Tibial nerve (tissue), 4 donors: ENCODE measurements at regions not wholly inside any gene's neighbourhood (a gene's known extent, or its start where the extent isn't known, plus 50 kb on each side); places are given as distances from the start of the nearest gene placed in this dataset.

Source experiments
- EP300 ChIP-seq, 2 donors: sonication (generic); formaldehyde crosslinking; IDR thresholded peaks; one replicate each; pipeline ENCODE4 v1.6.1; 2017; ENCODE audit warnings: antibody characterized with exemption in 2 of 2, mild to moderate bottlenecking in 1 of 2
- POLR2A ChIP-seq, 2 donors: fragments of 450-650 bp; IDR thresholded peaks; one replicate each; pipeline ENCODE4 v1.6.1; 2017; ENCODE audit warnings: antibody characterized with exemption in 2 of 2, mild to moderate bottlenecking in 2 of 2, moderate library complexity in 2 of 2
- TF ChIP-seq, protein P1 (sequence below), 5 experiments: fragments of 200-600 bp in 3 of 5; fragments of 450-650 bp in 2 of 5; sonication (generic) in 3 of 5; IDR thresholded peaks; one replicate each; pipeline ENCODE4 v1.5.1; 2016 to 2019; ENCODE audit warnings: antibody characterized with exemption in 5 of 5, mild to moderate bottlenecking in 3 of 5, moderate library complexity in 2 of 5

DNA sequence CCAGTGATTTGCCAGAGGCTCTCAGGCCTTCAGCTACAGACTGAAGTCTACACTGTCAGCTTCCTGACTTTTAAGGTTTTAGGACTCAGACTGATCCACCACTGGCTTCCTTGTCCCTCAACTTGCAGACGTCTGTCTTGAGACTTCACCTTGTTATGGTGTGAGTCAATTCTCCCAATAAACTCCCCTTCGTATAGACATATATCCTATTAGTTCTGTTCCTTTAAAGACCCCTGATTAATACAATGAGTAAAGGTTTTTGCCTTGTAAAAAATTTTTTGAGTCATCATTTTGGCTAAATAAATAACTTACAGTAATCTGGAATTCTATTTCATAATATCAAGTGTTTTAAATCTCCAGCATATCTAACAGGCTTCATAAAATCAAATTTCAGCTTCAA is 956.3 kb upstream of the CDH6 start:
- TF ChIP-seq, protein P1, sequence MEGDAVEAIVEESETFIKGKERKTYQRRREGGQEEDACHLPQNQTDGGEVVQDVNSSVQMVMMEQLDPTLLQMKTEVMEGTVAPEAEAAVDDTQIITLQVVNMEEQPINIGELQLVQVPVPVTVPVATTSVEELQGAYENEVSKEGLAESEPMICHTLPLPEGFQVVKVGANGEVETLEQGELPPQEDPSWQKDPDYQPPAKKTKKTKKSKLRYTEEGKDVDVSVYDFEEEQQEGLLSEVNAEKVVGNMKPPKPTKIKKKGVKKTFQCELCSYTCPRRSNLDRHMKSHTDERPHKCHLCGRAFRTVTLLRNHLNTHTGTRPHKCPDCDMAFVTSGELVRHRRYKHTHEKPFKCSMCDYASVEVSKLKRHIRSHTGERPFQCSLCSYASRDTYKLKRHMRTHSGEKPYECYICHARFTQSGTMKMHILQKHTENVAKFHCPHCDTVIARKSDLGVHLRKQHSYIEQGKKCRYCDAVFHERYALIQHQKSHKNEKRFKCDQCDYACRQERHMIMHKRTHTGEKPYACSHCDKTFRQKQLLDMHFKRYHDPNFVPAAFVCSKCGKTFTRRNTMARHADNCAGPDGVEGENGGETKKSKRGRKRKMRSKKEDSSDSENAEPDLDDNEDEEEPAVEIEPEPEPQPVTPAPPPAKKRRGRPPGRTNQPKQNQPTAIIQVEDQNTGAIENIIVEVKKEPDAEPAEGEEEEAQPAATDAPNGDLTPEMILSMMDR (IDR thresholded peaks at IDR 0.05), result no peak
- TF ChIP-seq POLR2A (IDR thresholded peaks at IDR 0.05), result no peak
- TF ChIP-seq EP300 (IDR thresholded peaks at IDR 0.05), result no peak
